Activated T-cell treated with anti-CD3 and anti-CD28 coated beads, Interleukin-2, amount 50 U/mL, for 4 hours (primary cell): ENCODE measurements at regions not wholly inside any gene's neighbourhood (a gene's known extent, or its start where the extent isn't known, plus 50 kb on each side); places are given as distances from the start of the nearest gene placed in this dataset.

Experiments
- ATAC-seq, 2 donors: fragments of 200-7000 bp; cut with Tn5 transposase; one replicate each; pipeline ENCODE4 v1.10.0; 2021
- DNase-seq: peaks from one replicate; pipeline ENCODE4 v3.0.0-alpha.2; 2020
- H3K27me3 Mint-ChIP-seq: one replicate; pipeline ENCODE4 v1.8.0; 2021; ENCODE audit warnings: low read depth, mixed read lengths
- H3K36me3 Mint-ChIP-seq: one replicate; pipeline ENCODE4 v1.8.0; 2022; ENCODE audit warnings: mixed read lengths; ENCODE audit not compliant: insufficient read depth
- H3K4me1 Mint-ChIP-seq: one replicate; pipeline ENCODE4 v1.8.0; 2021; ENCODE audit warnings: low read depth, mixed read lengths
- H3K4me3 Mint-ChIP-seq: one replicate; pipeline ENCODE4 v1.8.0; 2021; ENCODE audit warnings: mild to moderate bottlenecking, moderate library complexity, mixed read lengths
- H3K9me3 Mint-ChIP-seq: one replicate; pipeline ENCODE4 v1.8.0; 2021; ENCODE audit warnings: mixed read lengths

DNA sequence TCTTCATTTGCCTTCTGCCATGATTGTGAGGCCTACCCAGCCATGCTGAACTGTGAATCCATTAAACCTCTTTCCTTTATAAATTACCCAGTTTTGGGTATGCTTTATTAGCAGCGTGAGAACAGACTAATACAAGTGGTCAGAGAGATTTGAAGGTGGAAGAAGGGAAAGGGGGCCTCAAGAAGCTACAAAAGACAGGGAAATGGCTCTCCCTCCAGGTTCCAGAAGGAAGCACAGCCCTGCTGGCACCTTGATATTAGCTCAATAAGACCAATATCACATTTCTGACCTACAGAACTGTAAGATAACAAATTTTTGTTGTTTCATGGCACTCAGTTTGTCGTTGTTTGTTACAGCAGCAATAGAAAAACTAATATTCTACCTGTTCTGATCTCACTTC is 536.5 kb upstream of the MARCKS start:
- no peaks in the 10 kb centered on the region for H3K27me3 Mint-ChIP-seq
- DNase-seq, result no peak
- H3K9me3 Mint-ChIP-seq, result peaks cover 4% of the 10 kb centered on the region
- no peaks in the 10 kb centered on the region for H3K4me1 Mint-ChIP-seq
- no peaks in the 10 kb centered on the region for H3K36me3 Mint-ChIP-seq
- no peak for ATAC-seq
- no peak overlapping the region for H3K4me3 Mint-ChIP-seq

DNA sequence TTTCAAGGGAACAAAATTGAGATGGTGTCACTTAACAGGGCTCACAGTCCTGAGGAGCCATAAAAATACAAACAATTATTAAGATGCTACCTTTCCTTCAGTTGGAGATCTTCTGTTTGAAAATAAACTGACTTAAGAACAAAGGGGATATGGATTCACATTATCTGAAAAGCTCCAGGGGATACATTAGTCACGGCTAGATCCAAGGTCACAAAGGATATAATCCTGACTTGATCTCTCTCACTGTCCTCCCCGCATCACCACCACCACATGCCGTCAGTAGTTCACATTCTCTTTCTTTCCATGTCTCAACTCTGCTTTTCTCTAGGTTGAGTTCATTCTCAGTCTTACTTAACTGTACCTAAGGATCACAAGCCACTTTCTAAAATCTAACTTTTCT is 530.4 kb upstream of the MARCKS start:
- no peaks in the 10 kb centered on the region for H3K4me1 Mint-ChIP-seq
- peaks cover 4% of the 10 kb centered on the region for H3K9me3 Mint-ChIP-seq
- DNase-seq (no peak), ATAC-seq (no peak)
- no peak overlapping the region for H3K4me3 Mint-ChIP-seq
- no peaks in the 10 kb centered on the region for H3K36me3 Mint-ChIP-seq
- H3K27me3 Mint-ChIP-seq, result no peaks in the 10 kb centered on the region

DNA sequence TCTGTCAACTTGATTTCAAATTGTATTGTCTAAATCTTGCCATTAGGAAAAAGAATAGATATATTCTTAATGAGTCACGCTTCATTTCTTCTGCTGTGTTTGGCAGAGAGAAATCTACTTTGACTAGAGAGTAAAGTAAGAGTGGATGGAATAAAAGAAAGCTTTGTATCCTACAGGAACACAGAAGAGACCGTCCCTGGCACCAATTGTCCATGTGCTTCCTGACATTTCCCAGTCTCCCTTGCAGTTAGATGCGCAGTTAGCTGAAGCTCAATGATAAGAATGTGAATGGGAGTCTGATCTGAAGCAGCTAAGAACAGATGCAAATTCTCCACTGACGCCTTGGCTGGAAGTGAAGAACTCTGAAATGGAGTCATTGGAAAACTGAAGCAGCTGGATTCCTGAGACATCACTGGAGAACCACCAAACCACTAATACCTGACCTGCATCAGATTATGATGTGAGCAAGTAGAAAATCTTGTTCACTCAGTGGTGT is 528.2 kb upstream of the MARCKS start:
- Mint-ChIP-seq H3K9me3 (peaks cover 5% of the 10 kb centered on the region), H3K27me3 (no peaks in the 10 kb centered on the region), H3K36me3 (no peaks in the 10 kb centered on the region), H3K4me1 (no peaks in the 10 kb centered on the region), H3K4me3 (no peak overlapping the region)
- no peak for DNase-seq
- no peak for ATAC-seq

DNA sequence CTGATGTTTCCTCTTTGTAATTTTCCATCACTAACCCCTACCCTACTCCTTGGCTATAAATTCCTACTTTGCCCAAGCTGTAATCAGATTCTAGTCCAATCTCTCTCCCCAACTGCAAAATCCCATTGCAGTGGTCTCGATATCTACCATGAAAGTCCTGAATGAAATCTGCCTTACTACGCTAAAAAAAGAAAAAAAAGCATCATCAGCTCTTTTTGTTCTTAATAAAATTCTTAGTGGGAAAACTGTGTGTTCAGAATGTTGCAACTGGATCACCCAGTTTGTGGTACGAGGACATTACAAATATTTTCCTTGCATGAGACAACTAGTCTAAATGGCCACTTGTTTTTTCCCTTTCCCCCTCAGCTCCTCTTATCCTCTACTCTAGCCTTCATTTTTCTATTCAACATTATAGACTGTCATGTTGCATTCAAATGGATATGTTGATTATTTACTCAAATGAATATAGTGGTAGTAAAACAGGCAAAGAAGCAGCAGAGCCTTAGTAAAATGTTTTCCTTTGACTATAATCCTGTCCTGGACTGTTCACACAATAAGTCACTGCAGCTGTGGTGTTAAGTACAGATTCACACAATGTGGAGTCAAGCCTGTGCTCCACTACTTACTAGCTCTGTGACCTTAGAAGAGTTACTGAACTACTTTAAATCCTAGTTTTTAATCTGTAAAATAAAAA is 527.1 kb upstream of the MARCKS start:
- Mint-ChIP-seq H3K27me3 (no peaks in the 10 kb centered on the region), H3K9me3 (peaks cover 5% of the 10 kb centered on the region), H3K4me1 (no peaks in the 10 kb centered on the region), H3K36me3 (no peaks in the 10 kb centered on the region), H3K4me3 (no peak overlapping the region)
- DNase-seq (no peak), ATAC-seq (no peak)

DNA sequence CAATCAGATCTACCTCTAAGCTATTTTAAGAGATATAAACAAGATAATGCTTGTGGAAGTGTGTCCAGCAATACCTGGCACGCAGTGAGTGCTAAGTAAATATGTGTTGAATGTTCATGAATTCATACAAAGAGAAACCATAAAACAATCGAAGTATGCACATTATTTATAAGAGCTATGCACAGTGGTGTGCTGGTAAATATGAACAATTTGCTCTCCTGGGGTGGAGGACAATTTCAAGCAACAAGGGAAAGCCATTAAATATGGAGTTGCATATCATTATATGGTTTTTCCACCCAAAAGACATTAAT is 526.6 kb upstream of the MARCKS start:
- DNase-seq (no peak), ATAC-seq (no peak)
- H3K27me3 Mint-ChIP-seq, result no peaks in the 10 kb centered on the region
- no peaks in the 10 kb centered on the region for H3K4me1 Mint-ChIP-seq
- no peaks in the 10 kb centered on the region for H3K36me3 Mint-ChIP-seq
- no peak overlapping the region for H3K4me3 Mint-ChIP-seq
- H3K9me3 Mint-ChIP-seq, result peaks cover 5% of the 10 kb centered on the region

DNA sequence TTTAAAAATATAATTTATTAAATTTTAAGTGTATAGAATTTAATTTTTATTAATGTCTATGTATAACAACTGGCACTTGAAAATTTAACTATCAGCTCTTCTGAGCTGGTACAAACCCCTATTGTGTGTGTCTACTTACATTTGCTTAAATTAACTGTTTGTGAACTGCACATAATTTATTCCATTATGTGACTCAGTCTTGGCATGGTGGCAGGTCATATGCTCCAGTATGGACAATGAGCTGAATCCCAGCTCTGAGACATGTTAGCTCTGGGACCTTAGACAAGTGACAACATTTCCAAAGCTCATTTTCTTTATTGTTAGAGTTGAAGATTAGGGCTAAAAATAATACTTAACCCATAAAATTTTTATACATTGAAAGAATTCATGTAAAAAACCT is 526.1 kb upstream of the MARCKS start:
- H3K4me3 Mint-ChIP-seq, result no peak overlapping the region
- ATAC-seq, result no peak
- H3K36me3 Mint-ChIP-seq, result no peaks in the 10 kb centered on the region
- no peaks in the 10 kb centered on the region for H3K27me3 Mint-ChIP-seq
- peaks cover 5% of the 10 kb centered on the region for H3K9me3 Mint-ChIP-seq
- no peaks in the 10 kb centered on the region for H3K4me1 Mint-ChIP-seq
- no peak for DNase-seq

DNA sequence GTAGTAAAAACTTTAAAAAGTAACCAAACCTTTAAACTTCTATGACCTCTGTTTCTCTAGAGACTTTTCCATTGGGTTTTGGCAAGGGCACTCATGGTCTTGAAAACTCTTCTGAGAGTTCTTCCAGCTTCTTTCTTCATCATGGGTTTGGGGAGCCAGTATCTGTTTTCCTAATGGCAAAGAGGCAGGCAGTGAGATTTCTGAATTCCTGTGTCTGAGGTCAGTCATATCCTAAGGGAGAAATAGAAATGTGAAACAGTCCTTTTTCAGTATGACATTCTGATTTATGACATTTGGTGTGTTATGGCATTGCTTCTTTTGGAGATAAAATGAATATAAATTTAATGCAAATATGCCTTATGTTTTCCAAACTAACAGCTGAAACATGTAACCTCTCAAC is 518.5 kb upstream of the MARCKS start:
- ATAC-seq, result no peak
- no peaks in the 10 kb centered on the region for H3K4me1 Mint-ChIP-seq
- DNase-seq, result no peak
- no peaks in the 10 kb centered on the region for H3K27me3 Mint-ChIP-seq
- no peaks in the 10 kb centered on the region for H3K36me3 Mint-ChIP-seq
- H3K9me3 Mint-ChIP-seq, result no peaks in the 10 kb centered on the region
- no peak overlapping the region for H3K4me3 Mint-ChIP-seq

DNA sequence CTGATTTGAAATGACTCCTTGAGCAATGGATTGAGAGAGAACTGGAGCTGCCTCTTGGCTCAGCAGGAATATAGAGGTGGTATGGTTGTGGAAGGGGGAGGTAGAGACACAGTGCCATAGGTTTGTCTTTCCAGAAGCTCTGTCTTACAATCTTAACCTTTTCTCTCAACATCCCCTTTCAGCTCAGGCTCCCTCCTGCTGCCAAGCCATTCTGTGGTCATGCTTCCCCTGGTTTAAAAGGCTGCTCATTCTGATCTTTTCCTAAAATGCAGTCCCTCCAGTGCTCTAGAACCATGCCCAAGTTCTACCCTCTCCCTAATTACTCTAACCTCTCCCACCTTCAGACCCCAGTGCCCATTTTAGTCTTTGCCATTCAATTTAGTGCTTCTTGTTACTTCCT is 517.9 kb upstream of the MARCKS start:
- Mint-ChIP-seq H3K4me3 (no peak overlapping the region), H3K9me3 (no peaks in the 10 kb centered on the region), H3K27me3 (no peaks in the 10 kb centered on the region), H3K4me1 (no peaks in the 10 kb centered on the region), H3K36me3 (no peaks in the 10 kb centered on the region)
- ATAC-seq (no peak), DNase-seq (no peak)

DNA sequence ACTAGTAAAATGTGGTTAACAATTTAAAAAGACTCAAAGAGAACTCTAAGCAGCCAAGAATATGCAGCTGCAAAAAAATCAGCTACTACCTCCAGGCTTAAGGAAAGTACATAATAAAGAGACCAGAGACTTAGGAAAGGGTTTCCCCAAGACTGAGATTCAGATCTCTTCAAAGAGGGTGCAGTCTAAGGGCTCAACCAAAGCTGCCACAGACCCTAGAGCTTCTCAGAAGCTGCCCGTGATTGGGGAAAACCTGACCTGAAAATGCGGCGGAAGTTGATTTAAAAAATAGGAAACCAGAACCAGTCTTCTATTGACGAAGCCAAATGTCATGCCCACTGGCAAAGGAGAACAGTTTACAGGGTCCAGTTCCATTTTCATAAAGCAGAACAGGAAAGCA is 516.8 kb upstream of the MARCKS start:
- Mint-ChIP-seq H3K4me3 (no peak overlapping the region), H3K9me3 (no peaks in the 10 kb centered on the region), H3K4me1 (no peaks in the 10 kb centered on the region), H3K27me3 (no peaks in the 10 kb centered on the region), H3K36me3 (no peaks in the 10 kb centered on the region)
- ATAC-seq, result no peak
- DNase-seq, result no peak

DNA sequence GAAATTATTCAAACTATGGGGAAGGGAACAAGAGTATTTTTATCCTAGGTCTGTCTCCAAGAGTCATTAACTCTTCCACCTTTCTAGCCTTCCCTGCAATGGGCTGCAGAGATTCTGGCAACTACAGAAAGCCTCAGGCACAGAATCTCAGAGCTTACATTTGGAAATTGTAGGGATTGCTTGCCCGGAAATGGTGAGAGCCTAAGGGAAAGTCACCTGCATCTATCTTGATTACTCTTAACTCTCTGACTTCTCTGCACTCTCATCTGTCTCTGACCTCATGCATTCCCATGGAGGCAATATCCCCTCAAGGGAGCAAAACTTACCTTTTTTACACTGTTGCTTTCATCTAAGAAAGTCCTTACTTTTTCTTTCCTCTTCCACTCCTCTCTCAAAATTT is 513.2 kb upstream of the MARCKS start:
- Mint-ChIP-seq H3K4me1 (no peaks in the 10 kb centered on the region), H3K36me3 (no peaks in the 10 kb centered on the region), H3K4me3 (no peak overlapping the region), H3K27me3 (no peaks in the 10 kb centered on the region), H3K9me3 (no peaks in the 10 kb centered on the region)
- DNase-seq, result no peak
- no peak for ATAC-seq

DNA sequence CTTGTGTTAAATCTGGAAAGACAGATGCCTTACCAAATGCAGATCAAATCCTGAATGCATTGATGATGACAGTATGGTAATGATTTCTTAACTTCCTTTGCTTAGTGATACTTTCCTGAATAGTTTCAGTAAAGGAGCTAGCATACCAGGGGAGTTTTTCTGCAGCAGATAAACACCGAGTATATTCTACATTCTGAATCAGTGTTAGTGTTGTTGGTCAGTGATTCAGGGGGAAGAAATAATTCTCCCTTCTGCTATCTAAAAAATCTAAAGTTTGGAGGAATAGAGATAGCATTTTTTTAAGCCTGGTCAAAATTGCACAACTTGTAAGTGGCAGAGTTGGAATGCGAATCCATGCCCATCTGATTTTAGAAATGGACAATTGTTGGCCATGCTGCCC is 512.2 kb upstream of the MARCKS start:
- H3K9me3 Mint-ChIP-seq, result no peaks in the 10 kb centered on the region
- no peak overlapping the region for H3K4me3 Mint-ChIP-seq
- no peak for ATAC-seq
- H3K4me1 Mint-ChIP-seq, result no peaks in the 10 kb centered on the region
- DNase-seq, result no peak
- H3K36me3 Mint-ChIP-seq, result no peaks in the 10 kb centered on the region
- no peaks in the 10 kb centered on the region for H3K27me3 Mint-ChIP-seq

DNA sequence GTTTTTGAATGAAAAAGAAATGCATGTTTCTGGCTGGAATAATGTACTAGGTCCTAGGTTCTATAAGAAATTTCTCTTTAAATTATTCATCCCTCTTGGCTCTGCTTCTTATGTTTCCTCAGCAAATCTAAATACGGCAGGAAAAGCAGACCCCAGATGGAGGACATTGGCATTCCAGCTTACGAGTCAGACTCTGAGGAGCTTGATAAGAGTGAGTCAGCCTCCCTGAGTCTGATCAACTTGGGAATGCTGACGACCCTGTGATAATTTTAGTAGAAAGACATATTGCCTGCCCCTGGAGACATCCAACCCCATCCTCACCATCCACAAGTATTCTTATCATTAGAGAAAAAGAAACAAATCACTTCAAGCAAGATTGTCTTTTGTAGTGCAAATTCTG is 509.7 kb upstream of the MARCKS start:
- no peaks in the 10 kb centered on the region for H3K9me3 Mint-ChIP-seq
- H3K27me3 Mint-ChIP-seq, result no peaks in the 10 kb centered on the region
- H3K36me3 Mint-ChIP-seq, result no peaks in the 10 kb centered on the region
- no peak for DNase-seq
- no peaks in the 10 kb centered on the region for H3K4me1 Mint-ChIP-seq
- no peak for ATAC-seq
- H3K4me3 Mint-ChIP-seq, result no peak overlapping the region

DNA sequence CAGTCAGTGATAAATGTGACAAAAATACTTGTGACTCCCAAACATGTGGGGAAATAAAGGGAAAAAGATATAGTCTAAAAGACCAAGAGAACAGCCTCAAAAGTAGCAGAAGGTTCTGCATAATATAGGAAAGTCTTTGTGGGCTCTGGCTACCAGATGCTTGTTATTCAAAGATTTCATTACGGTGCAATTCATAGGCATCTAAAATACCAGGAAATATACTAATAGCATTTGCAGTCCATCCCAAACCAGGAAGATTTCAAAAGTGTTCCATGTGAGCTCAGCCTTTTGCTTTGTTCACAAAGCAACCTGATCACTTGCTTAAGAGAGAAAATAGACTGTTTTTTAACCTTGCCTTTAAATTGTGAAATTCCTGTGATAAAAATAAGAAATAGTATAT is 506.7 kb upstream of the MARCKS start:
- Mint-ChIP-seq H3K36me3 (no peaks in the 10 kb centered on the region), H3K4me3 (no peak overlapping the region), H3K27me3 (no peaks in the 10 kb centered on the region), H3K4me1 (no peaks in the 10 kb centered on the region), H3K9me3 (no peaks in the 10 kb centered on the region)
- no peak for ATAC-seq
- no peak for DNase-seq

DNA sequence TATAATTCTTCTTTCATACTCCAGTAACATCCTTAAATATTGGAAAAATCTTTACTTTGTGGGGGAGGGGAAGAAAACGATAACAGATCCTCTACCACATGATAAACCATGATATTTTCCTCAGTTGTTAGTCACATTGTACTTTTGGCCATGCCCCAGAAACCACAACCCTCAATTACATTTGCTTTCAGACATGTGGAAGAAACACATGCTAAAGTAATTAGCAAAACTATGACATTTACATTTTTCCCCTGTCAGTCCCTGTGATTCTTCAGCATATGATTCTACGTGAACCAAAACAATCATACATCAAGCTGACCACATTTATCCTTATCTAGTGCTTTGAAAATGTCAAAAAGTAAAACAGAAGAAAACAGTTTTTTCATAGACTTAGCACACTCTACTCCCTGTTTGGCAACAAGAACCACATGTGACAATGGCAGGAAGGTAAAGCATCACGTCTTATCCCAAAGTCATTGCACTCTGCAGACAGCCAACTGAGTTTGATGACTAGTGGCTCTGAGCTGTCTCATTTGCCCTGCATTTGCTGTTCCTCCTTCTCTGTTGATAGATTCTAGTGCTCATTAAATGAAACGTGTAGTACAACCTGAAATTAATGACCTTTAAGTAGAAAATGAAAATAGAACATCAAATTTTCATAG is 505.8 kb upstream of the MARCKS start:
- Mint-ChIP-seq H3K4me1 (no peaks in the 10 kb centered on the region), H3K4me3 (no peak overlapping the region), H3K36me3 (no peaks in the 10 kb centered on the region), H3K27me3 (no peaks in the 10 kb centered on the region), H3K9me3 (no peaks in the 10 kb centered on the region)
- no peak for DNase-seq
- no peak for ATAC-seq

DNA sequence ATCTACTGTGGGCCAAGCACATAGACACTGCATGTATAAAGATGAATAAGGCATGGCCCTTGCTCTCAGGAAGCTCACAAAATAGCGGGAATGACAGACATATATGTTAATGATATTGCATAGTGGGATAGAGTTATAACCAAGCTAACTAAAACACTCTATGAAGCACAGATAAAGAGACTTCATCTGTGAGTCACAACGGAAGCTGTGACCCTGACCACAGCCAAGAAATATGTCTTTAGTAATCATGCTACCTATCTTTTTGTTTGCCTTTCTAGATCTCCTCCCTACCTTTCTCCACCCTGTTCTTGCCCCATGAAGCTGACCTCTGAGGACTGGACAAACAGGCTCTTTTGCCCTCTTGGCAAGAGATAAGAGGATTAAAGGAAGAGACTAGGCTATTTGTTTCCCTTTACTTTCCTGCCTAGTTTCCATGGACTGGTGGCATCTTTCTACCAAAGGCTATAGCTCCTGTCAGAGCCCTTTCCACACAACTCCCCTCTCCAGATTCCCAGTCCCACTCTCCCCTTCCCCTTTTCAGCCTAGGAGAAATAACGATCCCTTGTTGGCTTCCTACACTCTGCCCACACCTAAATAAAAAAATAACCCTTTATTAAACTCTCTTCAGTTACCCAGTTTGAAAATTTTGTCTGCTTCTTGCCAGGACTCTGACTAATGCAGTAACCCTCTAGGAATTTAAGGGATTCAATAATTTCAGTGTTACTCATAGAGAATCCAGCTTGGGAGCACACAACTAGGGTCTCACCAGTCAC is 504.9 kb upstream of the MARCKS start:
- no peak for DNase-seq
- Mint-ChIP-seq H3K4me3 (no peak overlapping the region), H3K36me3 (no peaks in the 10 kb centered on the region), H3K4me1 (no peaks in the 10 kb centered on the region), H3K9me3 (no peaks in the 10 kb centered on the region), H3K27me3 (no peaks in the 10 kb centered on the region)
- ATAC-seq, result no peak
